Upper lobe of left lung (tissue), 4 donors: ENCODE measurements at regions not wholly inside any gene's neighbourhood (a gene's known extent, or its start where the extent isn't known, plus 50 kb on each side); places are given as distances from the start of the nearest gene placed in this dataset.

Experiments used
- POLR2AphosphoS5 ChIP-seq, 2 donors: sonication (generic); formaldehyde crosslinking; IDR thresholded peaks; one replicate each; pipeline ENCODE4 v1.5.1; 2017; ENCODE audit warnings: antibody characterized with exemption in 2 of 2
- TF ChIP-seq, protein P1 (sequence below), 6 experiments: fragments of 450-650 bp in 4 of 6; fragments of 200-600 bp in 2 of 6; sonication (generic) in 2 of 6; IDR thresholded peaks; one replicate each; pipeline ENCODE4 v1.5.1; 2016 to 2019; ENCODE audit warnings: antibody characterized with exemption in 6 of 6

DNA sequence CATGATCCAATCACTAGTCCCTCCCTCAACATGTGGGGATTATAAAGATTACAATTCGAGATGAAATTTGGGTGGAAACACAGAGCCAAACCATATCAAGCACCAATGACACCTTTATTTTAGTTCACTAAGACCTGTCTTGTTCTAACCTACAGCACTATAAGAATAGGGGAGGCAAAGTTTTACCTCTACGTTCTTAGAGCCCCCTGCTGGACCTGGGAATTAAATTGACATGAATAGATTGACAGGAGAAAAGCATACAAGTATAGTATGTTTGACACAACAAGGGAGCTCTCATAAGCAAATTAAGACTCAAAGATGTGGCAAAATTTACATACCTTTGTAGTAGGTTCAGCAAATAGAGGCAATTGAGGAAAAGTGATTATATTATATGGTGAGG, 974.4 kb upstream of the ALCAM start:
- TF ChIP-seq POLR2AphosphoS5 (IDR thresholded peaks at IDR 0.05): no peak
- TF ChIP-seq, protein P1, sequence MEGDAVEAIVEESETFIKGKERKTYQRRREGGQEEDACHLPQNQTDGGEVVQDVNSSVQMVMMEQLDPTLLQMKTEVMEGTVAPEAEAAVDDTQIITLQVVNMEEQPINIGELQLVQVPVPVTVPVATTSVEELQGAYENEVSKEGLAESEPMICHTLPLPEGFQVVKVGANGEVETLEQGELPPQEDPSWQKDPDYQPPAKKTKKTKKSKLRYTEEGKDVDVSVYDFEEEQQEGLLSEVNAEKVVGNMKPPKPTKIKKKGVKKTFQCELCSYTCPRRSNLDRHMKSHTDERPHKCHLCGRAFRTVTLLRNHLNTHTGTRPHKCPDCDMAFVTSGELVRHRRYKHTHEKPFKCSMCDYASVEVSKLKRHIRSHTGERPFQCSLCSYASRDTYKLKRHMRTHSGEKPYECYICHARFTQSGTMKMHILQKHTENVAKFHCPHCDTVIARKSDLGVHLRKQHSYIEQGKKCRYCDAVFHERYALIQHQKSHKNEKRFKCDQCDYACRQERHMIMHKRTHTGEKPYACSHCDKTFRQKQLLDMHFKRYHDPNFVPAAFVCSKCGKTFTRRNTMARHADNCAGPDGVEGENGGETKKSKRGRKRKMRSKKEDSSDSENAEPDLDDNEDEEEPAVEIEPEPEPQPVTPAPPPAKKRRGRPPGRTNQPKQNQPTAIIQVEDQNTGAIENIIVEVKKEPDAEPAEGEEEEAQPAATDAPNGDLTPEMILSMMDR (IDR thresholded peaks at IDR 0.05): no peak
